Activated T-cell treated with anti-CD3 and anti-CD28 coated beads for 24 hours (primary cell): ENCODE measurements at regions not wholly inside any gene's neighbourhood (a gene's known extent, or its start where the extent isn't known, plus 50 kb on each side); places are given as distances from the start of the nearest gene placed in this dataset.

Source experiments
- DNase-seq: peaks from one replicate; pipeline ENCODE4 v3.0.0-alpha.2; 2020; ENCODE audit warnings: low read depth

- DNase-seq: no peak
Observed at GRCh38 chr18:37640504-37640903, 74.9 kb upstream of the CELF4 start.

- DNase-seq: no peak
Observed at GRCh38 chr18:37639846-37640245, 74.2 kb upstream of the CELF4 start.

- no peak for DNase-seq
Observed at GRCh38 chr18:37637478-37637850, 71.9 kb upstream of the CELF4 start.

- DNase-seq: no peak
Observed at GRCh38 chr18:37636831-37637477, 71.4 kb upstream of the CELF4 start.

- DNase-seq: no peak
Observed at GRCh38 chr18:37634516-37634915, 68.9 kb upstream of the CELF4 start.

- DNase-seq: no peak
Observed at GRCh38 chr18:37631422-37631821, 65.8 kb upstream of the CELF4 start.

- no peak for DNase-seq
Observed at GRCh38 chr18:37630334-37630733, 64.7 kb upstream of the CELF4 start.

GRCh38 chr18:37628470-37629220 is 63.0 kb upstream of the CELF4 start:
- DNase-seq: no peak

GRCh38 chr18:37624318-37624717 is 58.7 kb upstream of the CELF4 start:
- DNase-seq: no peak

- DNase-seq: no peak
Observed at GRCh38 chr18:37619964-37620363, 54.4 kb upstream of the CELF4 start.

GRCh38 chr18:37617623-37618022 is 52.0 kb upstream of the CELF4 start:
- no peak for DNase-seq
